Progenitor cell of endocrine pancreas (in vitro differentiated cells): ENCODE measurements at regions not wholly inside any gene's neighbourhood (a gene's known extent, or its start where the extent isn't known, plus 50 kb on each side); places are given as distances from the start of the nearest gene placed in this dataset.

ENCODE experiments used
- DNase-seq: peaks from one replicate; pipeline ENCODE4 v3.0.0; 2021; ENCODE audit warnings: low spot score; ENCODE audit not compliant: unreplicated experiment
- H3K27ac Mint-ChIP-seq: 2 replicates; pipeline ENCODE4 v1.8.0; 2021; ENCODE audit warnings: mild to moderate bottlenecking, moderate library complexity, mixed read lengths
- H3K27me3 Mint-ChIP-seq: 2 replicates; pipeline ENCODE4 v1.8.0; 2021; ENCODE audit warnings: mixed read lengths
- H3K36me3 Mint-ChIP-seq: 2 replicates; pipeline ENCODE4 v1.8.0; 2022; ENCODE audit warnings: mixed read lengths; ENCODE audit not compliant: insufficient read depth
- H3K4me1 Mint-ChIP-seq: 2 replicates; pipeline ENCODE4 v1.8.0; 2021; ENCODE audit warnings: low read depth, mixed read lengths
- H3K4me3 Mint-ChIP-seq: 2 replicates; pipeline ENCODE4 v1.8.0; 2021; ENCODE audit warnings: low read depth, mild to moderate bottlenecking, moderate library complexity, mixed read lengths
- H3K9me3 Mint-ChIP-seq: 2 replicates; pipeline ENCODE4 v1.8.0; 2021; ENCODE audit warnings: low read depth, mixed read lengths
- CTCF ChIP-seq: fragments of 200-600 bp; sonication (generic); IDR thresholded peaks from one replicate; pipeline ENCODE4 v1.5.0; 2021; ENCODE audit warnings: antibody characterized with exemption, mild to moderate bottlenecking; ENCODE audit not compliant: unreplicated experiment

- H3K36me3 Mint-ChIP-seq, result no peaks in the 10 kb centered on the region
- no peaks in the 10 kb centered on the region for H3K9me3 Mint-ChIP-seq
- no peak for DNase-seq
- no peak overlapping the region for H3K4me3 Mint-ChIP-seq
- H3K4me1 Mint-ChIP-seq, result no peaks in the 10 kb centered on the region
- no peak for TF ChIP-seq CTCF
- no peaks in the 10 kb centered on the region for H3K27me3 Mint-ChIP-seq
- no peak overlapping the region for H3K27ac Mint-ChIP-seq
Observed at GRCh38 chr3:177690306-177690705, 493.0 kb upstream of the TBL1XR1 start.

- H3K36me3 Mint-ChIP-seq, result no peaks in the 10 kb centered on the region
- TF ChIP-seq CTCF, result no peak
Observed at GRCh38 chr3:177692304-177692975, 495.2 kb upstream of the TBL1XR1 start.

GRCh38 chr3:177693616-177694264 lies 496.5 kb upstream of the TBL1XR1 start:
- Mint-ChIP-seq H3K4me1 (no peaks in the 10 kb centered on the region), H3K4me3 (no peak overlapping the region), H3K36me3 (no peaks in the 10 kb centered on the region), H3K27ac (no peak overlapping the region), H3K27me3 (no peaks in the 10 kb centered on the region), H3K9me3 (no peaks in the 10 kb centered on the region)
- no peak for TF ChIP-seq CTCF
- no peak for DNase-seq

More at GRCh38 chr3:177692304-177692975, 495.2 kb upstream of the TBL1XR1 start:
- Mint-ChIP-seq H3K27ac (no peak overlapping the region), H3K27me3 (no peaks in the 10 kb centered on the region), H3K4me1 (no peaks in the 10 kb centered on the region), H3K9me3 (no peaks in the 10 kb centered on the region), H3K4me3 (no peak overlapping the region)
- DNase-seq, result no peak

GRCh38 chr3:177694316-177694715 lies 497.0 kb upstream of the TBL1XR1 start:
- Mint-ChIP-seq H3K27me3 (no peaks in the 10 kb centered on the region), H3K4me1 (no peaks in the 10 kb centered on the region), H3K4me3 (no peak overlapping the region), H3K27ac (no peak overlapping the region), H3K9me3 (no peaks in the 10 kb centered on the region), H3K36me3 (no peaks in the 10 kb centered on the region)
- TF ChIP-seq CTCF, result no peak
- DNase-seq, result no peak

GRCh38 chr3:177694951-177695350 lies 497.7 kb upstream of the TBL1XR1 start:
- no peak for TF ChIP-seq CTCF
- Mint-ChIP-seq H3K27ac (no peak overlapping the region), H3K4me1 (no peaks in the 10 kb centered on the region), H3K4me3 (no peak overlapping the region), H3K9me3 (no peaks in the 10 kb centered on the region), H3K36me3 (no peaks in the 10 kb centered on the region), H3K27me3 (no peaks in the 10 kb centered on the region)
- no peak for DNase-seq
